ENCODE measurements at regions not wholly inside any gene's neighbourhood (a gene's known extent, or its start where the extent isn't known, plus 50 kb on each side); places are given as distances from the start of the nearest gene placed in this dataset.

- no peak for ATAC-seq
Observed at GRCh38 chr1:38716229-38716628, 143.3 kb downstream of the RRAGC start.

DNA sequence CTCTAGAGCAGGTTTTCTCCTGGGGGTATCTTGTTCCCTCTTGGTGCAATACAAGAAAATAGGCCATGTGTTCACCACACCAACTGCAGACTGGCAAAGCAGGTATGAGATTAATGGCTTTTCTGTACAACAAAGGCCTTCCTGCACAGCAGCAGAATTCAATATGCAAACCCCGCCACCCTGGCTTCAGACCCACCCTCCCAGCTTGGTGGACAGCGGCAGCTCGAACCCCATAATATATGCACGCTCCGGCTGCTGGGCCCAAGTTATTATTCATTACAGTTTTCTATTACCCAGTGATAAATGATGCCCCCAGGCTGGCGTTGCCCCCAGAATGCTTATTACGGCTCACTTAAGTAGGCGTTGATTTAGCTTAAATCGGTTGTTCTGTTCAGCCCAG is 144.2 kb downstream of the RRAGC start:
- ATAC-seq, result no peak

- no peak for ATAC-seq
Observed at GRCh38 chr1:38712046-38712445, 147.5 kb downstream of the RRAGC start.

DNA sequence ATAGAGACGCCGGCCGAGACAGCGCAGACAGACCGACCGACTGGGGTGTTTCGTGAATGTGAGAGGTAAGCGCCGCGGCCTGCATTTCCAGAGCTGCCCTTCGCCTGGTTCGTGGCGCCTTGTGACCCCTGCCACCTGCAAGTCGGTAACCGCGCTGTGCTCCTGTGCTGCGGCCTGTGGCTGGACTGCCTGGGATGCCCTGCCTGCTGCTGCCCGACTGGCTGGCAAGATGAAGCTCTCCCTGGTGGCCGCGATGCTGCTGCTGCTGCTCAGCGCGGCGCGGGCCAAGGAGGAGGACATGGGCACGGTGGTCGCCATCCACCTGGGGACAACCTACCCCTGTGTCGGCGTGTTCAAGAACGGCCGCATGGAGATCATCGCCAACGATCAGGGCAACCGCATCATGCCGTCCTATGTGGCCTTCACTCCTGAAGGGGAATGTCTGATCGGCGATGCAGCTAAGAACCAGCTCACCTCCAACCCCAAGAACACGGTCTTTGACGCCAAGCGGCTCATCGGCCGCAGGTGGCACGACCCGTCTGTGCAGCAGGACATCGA is 150.8 kb downstream of the RRAGC start:
- ATAC-seq, result no peak

- ATAC-seq, result no peak
Observed at GRCh38 chr1:38701088-38701487, 158.5 kb downstream of the RRAGC start.

- ATAC-seq, result no peak
Observed at GRCh38 chr1:38700077-38700470, 159.5 kb downstream of the RRAGC start.

DNA sequence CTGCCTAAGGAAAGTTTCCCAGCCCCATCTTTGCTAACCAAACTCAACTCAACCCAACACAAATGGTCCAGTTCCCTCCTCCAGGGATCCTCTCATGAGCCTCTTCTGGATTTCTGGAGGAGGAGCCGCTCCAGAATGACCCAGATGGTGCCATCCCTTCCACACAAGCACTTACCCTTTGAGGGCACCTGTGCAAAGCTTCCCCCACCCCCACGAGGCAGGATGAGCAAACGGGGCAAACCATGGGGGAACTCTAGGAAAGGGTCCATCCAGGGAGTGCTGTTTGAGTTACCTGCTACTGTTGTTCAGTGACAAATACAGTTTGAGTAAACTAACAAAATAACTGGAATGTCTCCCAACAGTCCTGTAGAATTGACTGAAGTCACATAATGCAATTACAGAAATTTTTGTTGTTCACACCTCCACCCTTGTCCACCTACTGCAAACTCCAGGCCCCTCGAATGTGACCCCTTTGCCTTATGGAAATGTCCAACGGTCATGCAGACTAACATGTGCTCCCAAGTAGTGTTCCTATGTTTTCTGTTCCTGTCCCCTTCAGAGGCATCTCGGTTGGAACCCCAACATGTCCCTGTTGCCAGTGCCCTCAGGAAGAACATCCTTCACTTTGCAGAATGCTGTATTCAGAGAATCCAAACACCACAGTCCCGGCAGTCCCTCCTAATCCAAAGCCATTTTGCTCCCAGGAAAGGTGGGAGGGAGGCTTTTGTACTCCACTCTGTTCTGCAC is 160.1 kb downstream of the RRAGC start:
- no peak for ATAC-seq

- ATAC-seq, result no peak
Observed at GRCh38 chr1:38697387-38697786, 162.2 kb downstream of the RRAGC start.

GRCh38 chr1:38696371-38696770 is 163.2 kb downstream of the RRAGC start:
- no peak for ATAC-seq

DNA sequence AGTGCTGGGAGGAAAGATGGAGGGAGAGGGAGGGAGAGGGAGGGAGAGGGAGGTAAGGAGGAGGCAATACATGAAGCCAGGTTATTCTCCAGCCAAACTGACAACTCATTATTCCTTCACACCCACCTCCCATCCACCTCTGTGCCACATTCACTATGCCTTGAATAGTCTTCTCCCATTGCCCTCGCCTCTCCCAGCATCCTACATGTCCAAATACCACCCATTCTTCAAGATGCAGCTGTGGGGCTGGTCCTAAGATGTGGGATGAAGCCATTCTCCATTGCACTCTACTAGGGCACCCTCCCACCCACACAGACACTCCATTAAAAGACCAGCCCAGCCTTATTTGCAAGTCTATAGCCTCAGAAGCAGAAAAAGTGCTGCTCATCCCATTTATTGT is 165.8 kb downstream of the RRAGC start:
- ATAC-seq, result no peak

GRCh38 chr1:38693031-38693430 is 166.5 kb downstream of the RRAGC start:
- ATAC-seq, result no peak

GRCh38 chr1:38690790-38691449 is 168.7 kb downstream of the RRAGC start:
- ATAC-seq, result no peak

DNA sequence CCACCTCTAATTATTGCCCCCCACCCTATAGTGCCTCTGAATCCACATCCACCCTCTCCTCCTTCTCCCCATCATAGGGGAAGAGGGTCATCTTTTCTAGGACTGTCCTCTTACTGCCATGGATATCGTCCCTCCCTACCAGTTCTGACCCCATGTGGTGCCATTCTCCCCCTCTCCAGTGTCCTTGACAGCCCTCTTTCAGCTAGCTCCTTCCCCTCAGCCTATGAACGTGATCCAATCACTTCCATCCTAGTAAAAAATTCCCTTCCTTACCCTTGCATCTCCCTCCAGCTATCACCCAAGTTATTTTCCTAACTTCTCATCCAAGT is 172.7 kb downstream of the RRAGC start:
- ATAC-seq, result no peak

GRCh38 chr1:38686167-38686926 is 173.2 kb downstream of the RRAGC start:
- no peak for ATAC-seq

GRCh38 chr1:38685388-38685787 is 174.2 kb downstream of the RRAGC start:
- no peak for ATAC-seq

GRCh38 chr1:38680801-38681510 is 178.6 kb downstream of the RRAGC start:
- ATAC-seq, result no peak

GRCh38 chr1:38677756-38678155 is 181.8 kb downstream of the RRAGC start:
- no peak for ATAC-seq

DNA sequence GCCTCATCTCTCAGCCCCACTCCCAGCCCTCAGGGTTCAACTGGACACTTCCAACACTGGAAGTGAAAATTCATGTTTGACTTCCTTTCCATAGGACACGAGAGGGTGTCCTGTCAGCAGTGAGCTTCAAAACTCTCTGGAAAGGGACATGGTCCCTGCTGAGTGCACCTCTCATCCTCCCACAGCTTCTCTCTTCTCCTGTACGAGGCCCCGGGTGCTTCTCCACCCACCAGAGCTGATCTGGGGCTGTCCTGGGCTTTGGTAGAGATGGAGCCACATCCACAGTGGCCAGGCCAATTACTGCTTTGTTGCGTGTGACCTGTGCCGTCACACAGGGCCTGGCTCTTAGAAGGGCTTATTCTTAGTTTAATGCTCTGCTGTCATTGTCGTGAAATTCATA is 182.3 kb downstream of the RRAGC start:
- no peak for ATAC-seq

GRCh38 chr1:38672692-38673091 is 186.9 kb downstream of the RRAGC start:
- no peak for ATAC-seq

DNA sequence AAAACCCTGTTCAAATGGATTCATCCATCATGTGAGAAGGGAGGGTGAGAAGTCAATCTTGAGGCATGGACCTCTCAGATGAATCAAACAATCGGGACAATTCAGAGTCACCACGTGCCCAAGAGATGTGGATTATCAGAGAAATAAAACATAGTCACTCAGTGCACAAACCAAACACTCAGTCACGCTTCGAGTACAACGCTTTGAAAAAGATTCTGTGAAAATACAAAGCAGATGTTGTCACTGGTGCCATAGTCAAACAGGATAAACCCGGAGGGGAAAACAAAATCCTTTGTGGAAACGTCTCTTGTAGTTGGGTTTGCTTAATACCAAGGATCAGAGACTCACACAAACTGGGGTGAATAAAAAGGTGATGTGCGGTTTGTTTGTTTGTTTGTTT is 188.4 kb downstream of the RRAGC start:
- no peak for ATAC-seq

DNA sequence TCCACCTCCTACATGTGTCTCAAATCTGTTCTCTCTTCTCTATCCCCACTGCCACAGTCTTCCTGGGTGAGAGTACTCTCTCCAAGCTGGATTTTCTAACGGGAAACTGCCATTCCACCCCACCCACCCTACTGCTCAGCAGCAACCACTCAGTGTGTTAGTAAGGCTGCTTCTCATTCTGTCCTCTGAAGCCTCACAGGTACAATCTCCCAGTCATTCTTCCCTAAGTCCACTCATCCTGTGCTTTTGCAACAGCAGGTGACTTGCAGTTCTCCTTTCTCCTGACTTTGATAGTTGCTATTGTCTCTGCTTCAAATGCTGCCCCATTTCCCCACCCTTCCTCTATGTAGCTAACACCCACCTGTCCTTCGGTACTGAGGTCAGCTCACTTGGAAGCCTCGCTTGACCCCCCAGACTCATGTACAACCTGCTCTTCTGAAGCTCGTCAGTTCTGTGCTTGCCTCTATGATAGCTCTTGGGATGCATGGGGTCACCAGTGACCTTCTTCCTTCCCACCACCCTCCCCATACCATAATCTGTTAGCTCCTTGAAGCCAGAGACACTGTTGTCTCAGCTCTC is 188.9 kb downstream of the RRAGC start:
- no peak for ATAC-seq

- ATAC-seq, result no peak
Observed at GRCh38 chr1:38667626-38668025, 191.9 kb downstream of the RRAGC start.

GRCh38 chr1:38662126-38662525 is 197.4 kb downstream of the RRAGC start:
- ATAC-seq, result no peak
